ENCODE measurements at regions not wholly inside any gene's neighbourhood (a gene's known extent, or its start where the extent isn't known, plus 50 kb on each side); places are given as distances from the start of the nearest gene placed in this dataset.

GRCh38 chr10:64959883-64960282, 1438.7 kb downstream of the REEP3 start:
- Histone ChIP-seq H2AFZ (ENCODE audit: low read length) (no peak overlapping the region), H4K20me1 (ENCODE audit: insufficient read depth, low read length) (no peaks in the 10 kb centered on the region), H3K36me3 (replicated peaks in 1 of 2; ENCODE audit: control insufficient read depth in 1 of 2, insufficient read depth in 2 of 2, low read length in 2 of 2) (no peaks in the 10 kb centered on the region), H3K4me3 (replicated peaks in 1 of 3; ENCODE audit: insufficient read depth in 1 of 3, low read depth in 2 of 3, low read length in 3 of 3) (no peak overlapping the region), H3K9ac (ENCODE audit: insufficient read depth, low read depth, low read length) (no peak overlapping the region), H3K4me1 (ENCODE audit: insufficient read depth, low read length) (no peaks in the 10 kb centered on the region), H3K27ac (ENCODE audit: extremely low read length, insufficient read depth, low read length) (no peak overlapping the region), H3K9me3 (ENCODE audit: low read length) (peaks cover 40% of the 10 kb centered on the region), H3K27me3 (ENCODE audit: control insufficient read depth in 1 of 2, insufficient read depth in 2 of 2, low read length in 2 of 2) (no peaks in the 10 kb centered on the region), H3K79me2 (ENCODE audit: insufficient read depth, low read length) (no peaks in the 10 kb centered on the region), H3K4me2 (ENCODE audit: low read depth, low read length) (no peak overlapping the region)
- 1% methylated on average over 2 of the region's 2 CpGs for WGBS (ENCODE audit: low lambda C conversion rate)
- intact Hi-C loops (cut with micrococcal nuclease; ENCODE audit: unreplicated experiment), result no loop called here
- in situ Hi-C loops (cut with HindIII; ENCODE audit: extremely low pct_ligation_motif_present, low pct_unique_long_range_greater_than_20kb), result no loop called here
- no TSS peak for BruUV-seq (replicated peaks)
- ATAC-seq (no peak), DNase-seq (ENCODE audit: low spot score) (no peak), FAIRE-seq (no peak)
- ChIA-PET CTCF (ENCODE audit: low intra/inter-chr PET ratio, low total read pairs) (no interaction called here), POLR2A (no interaction called here)
- no peak for TF ChIP-seq ZNF782 (CRISPR knock-in tag; IDR thresholded peaks at IDR 0.05; ENCODE audit: borderline replicate concordance)
- no peak for TF ChIP-seq ZNF136 (CRISPR knock-in tag; IDR thresholded peaks at IDR 0.05; ENCODE audit: low read depth)
- TF ChIP-seq TERF1 (CRISPR knock-in tag; IDR thresholded peaks at IDR 0.05), result no peak
- no peak for TF ChIP-seq GATAD2A (CRISPR knock-in tag; IDR thresholded peaks at IDR 0.05)
- TF ChIP-seq ZNF740 (CRISPR knock-in tag; IDR thresholded peaks at IDR 0.05), result no peak
- no peak for TF ChIP-seq ZNF550 (CRISPR knock-in tag; IDR thresholded peaks at IDR 0.05; ENCODE audit: borderline replicate concordance)
- no peak for TF ChIP-seq FOXK2 (IDR thresholded peaks at IDR 0.05)
- no peak for TF ChIP-seq ZNF530 (CRISPR knock-in tag; IDR thresholded peaks at IDR 0.05; ENCODE audit: low read depth)
- TF ChIP-seq ZBTB39 (CRISPR knock-in tag; IDR thresholded peaks at IDR 0.05), result no peak
- TF ChIP-seq RFXAP (CRISPR knock-in tag; IDR thresholded peaks at IDR 0.05; ENCODE audit: borderline replicate concordance), result no peak
- TF ChIP-seq TGIF2 (CRISPR knock-in tag; IDR thresholded peaks at IDR 0.05), result no peak
- TF ChIP-seq ZNF788 (CRISPR knock-in tag; IDR thresholded peaks at IDR 0.05; ENCODE audit: borderline replicate concordance), result no peak
- TF ChIP-seq ZBTB7A (CRISPR knock-in tag; IDR thresholded peaks at IDR 0.05), result no peak
- no peak for TF ChIP-seq NR2F1 (CRISPR knock-in tag; IDR thresholded peaks at IDR 0.05)
- TF ChIP-seq ZNF318 (CRISPR knock-in tag; IDR thresholded peaks at IDR 0.05), result no peak

Measured in HepG2 (cell line).